OCI-M2 (cell line): ENCODE measurements at regions not wholly inside any gene's neighbourhood (a gene's known extent, or its start where the extent isn't known, plus 50 kb on each side); places are given as distances from the start of the nearest gene placed in this dataset.
"Not testable (repeated sequence)": the region's sequence is repeated elsewhere in the genome, so short reads cannot be mapped to it uniquely, and the experiment has no call there.

ENCODE experiments used
- DNase-seq: peaks from one replicate; lab custom pipeline; 2025; ENCODE audit not compliant: unreplicated experiment; lab: John Stamatoyannopoulos, UW

DNA sequence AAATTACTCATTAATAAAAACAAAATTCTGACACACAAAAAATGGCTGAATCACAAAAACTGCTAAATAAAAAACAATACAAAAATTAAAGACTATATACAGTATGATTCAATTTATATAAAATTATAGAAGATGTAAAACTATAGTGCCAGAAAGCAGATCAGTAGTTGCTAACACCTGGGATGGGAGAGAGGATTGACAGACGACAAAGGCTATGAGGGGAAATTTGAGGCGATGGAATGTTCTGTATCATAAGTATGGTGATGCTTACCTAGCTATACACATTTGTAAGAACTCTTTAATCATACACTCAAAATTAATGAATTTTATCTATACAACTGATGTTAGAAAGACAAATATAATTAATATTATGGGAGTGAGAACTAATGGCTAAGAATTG is 247.9 kb upstream of the GJE1 start:
- DNase-seq = no peak

DNA sequence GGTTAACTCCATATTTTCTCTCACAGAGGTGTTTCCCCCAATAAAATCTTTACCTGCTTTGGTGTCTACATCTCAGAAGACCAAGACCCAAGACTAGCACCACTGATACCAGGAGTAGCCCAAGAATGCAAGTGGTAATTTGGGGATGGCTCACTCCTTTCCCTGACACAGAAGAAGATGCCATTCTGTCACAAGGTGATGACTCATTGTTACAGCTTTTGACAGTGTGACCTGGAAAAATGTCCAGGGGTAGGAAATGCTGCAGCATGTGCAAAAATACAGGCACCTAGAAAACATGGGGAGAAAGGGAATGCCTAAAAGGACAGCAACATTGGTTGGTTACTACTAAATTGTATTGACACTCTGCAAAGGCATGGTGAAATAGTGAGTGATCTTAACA is 254.0 kb upstream of the GJE1 start:
- DNase-seq = no peak

DNA sequence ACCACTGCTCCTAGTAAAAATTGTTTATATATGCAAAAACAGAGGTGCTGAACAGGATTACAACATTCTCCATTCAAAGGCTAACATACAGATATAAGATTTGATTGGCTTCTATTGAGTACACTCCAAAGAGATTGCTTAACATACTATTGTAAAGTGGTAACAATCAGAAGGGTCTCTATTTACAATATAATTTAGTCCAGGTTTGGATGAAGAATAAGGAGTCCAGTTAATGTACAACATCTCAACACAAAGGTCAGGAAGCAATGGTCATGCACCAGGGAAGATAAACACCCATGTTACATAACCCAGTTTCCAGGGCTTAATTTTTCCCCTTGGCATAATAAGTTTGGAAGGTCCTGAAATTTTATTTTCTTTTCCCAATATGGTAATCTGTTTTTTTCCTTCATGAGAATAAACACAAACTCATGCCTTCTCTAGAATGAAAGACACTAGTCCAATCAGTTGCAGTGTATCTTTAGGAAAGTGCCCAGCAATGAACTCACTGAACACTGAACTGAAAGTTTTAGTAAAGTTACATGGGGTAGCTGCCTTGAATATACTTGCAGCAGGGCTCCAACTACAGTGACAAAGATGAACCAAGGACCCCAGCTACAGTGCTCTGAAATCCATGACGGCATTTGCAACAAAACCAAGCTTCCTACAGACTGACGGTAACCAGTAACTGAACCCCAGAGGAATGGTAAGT is 255.3 kb upstream of the GJE1 start:
- no peak for DNase-seq

DNA sequence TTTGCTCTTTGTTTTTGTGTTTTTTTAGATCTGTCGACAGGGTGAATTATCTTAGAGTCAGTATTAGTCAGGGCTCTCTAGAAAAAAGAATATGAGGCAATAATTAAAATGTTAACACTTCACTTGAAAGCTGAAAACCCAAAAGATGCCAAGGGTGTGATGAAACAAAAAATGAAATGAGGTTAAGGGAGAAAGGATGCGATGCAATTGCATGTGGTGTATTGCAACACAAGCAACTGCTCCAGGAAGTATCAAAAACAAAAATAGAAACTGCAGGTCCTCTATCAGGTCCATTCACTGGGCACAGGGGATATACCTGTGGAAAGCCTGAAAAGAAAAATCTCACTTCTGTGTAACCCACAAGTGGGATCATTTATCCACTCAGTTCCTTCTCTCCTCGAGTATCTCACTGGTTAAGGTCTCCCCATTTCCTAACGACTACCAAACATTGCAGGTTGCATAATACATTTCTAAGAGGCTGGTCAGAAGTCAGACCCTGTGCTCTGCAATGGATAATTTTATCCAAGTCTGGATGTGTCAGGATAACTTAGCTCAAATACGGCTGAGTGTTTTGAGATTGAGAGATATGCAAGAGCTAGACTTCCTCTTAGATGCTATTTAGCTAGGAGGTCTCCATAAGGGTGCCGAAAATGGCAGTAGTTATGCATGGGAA is 257.7 kb upstream of the GJE1 start:
- no peak for DNase-seq

DNA sequence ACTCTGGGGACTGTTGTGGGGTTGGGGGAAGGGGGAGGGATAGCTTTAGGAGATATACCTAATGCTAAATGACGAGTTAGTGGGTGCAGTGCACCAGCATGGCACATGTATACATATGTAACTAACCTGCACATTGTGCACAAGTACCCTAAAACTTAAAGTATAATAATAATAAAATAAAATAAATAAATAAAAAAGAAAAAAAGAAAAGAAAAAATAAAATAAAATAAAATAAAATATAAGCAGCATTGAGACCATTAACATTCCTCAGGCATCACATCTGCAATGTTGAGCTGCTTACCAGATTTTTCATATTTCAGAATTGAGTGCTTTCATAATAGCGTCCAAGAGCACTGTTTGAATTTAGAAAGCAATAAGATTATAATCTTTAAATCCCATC is 263.2 kb upstream of the GJE1 start:
- DNase-seq = not testable (repeated sequence)

DNA sequence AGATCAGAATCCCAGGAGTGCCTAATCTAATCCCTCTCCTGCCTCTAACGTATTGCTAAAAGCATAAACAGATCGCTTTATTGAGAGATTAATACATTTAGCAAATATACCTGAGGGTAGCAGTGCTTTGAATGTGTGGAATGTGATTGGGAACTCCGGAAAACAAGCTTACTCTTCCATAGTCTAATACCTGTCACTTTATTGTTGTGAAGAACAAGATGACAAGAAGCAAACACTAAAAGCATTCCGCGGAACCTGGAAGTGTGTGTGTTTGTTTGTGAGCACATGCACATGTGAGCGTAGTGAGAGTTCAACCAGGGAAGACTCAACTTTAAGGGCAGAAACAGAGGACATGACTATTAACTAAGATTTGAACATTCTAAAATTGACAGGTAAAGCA is 265.0 kb upstream of the GJE1 start:
- no peak for DNase-seq

DNA sequence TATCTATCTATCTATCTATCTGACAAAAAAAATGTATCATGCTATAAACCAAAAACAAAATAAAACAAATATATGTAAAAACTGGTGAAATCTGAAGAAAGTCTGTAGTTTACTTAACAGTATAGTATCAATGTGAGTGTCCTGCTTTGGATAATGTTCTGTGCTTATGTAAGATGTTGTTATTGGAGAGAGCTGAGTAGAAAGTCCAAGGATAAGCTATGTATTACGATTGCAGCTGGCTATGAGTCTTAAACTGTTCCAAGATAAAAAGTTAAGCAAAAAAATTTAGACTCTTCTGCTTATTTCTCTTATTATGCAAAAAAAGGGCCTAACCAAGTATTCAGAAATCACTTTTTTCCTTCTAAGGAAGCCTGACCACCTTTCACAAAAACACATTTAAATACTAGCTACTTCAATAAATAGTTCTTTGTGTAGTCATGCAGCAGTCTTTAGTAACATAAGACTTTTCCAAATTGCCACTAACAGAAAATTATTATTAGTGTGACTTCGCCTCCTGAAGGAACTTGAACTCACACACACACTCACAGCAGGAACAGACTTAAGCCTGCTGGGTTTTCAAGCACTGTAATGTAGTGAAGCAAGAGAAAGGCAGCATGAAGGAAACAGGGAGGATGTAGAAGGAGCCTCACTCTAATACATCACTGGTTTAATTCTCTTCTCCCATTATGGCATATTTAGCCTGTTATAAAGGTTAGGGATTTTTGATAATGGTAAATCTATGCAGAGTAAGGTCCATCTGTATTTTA is 265.8 kb upstream of the GJE1 start:
- DNase-seq = no peak

DNA sequence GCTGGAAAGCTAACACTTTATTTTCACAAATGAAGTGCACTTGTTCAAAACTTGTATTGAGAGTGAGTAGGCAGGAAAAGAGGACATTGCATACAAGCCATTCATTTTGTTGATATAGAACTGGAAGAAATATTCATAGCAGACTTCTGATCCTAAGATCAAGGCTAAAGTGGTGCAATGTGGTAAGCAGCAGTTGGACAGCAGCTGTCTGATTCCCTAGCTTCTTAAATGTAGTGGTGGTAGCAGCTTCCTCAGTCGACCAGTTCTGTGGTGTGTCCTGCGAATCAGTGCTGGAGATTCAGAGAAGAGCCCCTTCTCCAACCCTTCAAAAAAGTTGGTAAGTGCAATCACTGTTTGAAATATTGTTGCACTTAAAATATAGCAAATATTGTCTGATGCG is 281.7 kb upstream of the GJE1 start:
- no peak for DNase-seq

DNA sequence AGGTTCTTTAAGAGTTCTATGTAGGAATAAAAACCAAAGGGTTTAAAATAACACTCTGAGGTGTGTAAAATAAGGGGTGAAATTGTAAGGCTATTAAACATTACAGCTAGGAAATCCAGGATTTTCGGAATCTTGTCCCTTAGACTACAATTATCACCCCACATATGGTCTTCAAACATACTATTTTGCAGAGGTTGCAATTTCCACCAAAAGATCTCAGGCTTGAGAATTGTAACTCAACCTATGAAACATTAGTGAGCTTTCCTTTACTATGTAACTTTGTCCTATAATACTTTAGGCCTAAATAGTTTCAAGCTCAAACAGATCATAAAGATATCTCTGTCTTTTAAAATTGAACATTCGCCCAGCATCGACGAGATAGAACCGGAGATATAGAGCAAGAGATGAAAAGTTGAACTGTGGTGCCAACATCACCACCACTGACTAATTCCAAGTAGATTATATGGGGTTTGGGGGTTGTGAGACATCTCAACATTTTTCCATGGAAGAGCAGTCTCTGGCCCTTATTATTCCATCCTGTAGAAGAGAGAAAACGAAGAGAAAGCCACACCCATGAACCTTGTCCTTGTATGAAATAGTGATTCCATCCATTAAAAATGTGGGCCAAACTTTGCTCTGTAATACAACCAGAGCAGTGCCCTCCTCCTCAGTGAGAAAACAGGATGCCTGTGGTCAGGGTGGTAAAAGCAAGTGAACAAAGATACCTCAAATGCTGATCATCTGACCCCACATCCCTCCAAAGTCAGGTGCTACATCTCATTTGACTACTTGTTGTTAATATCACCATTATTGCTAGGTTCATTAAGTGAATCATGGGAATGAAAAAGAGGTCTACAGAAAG is 284.5 kb upstream of the GJE1 start:
- DNase-seq = no peak

DNA sequence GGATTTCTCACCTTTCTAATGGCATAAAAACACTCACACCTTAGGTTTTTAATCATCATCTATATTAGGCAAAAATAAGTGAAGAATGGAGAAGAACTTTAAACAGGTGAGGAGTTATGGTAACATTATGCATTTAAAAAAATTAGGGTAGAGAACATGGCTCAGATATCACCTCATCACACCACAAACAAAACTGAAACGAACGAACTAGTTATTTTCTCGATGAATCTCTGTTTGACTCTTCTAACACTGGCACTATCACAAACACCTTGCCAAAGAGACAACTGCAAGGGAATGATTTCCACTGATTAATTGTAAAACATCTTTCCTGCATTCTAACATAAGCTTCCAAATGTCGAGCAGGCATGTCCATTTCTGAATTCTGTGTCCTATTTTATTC is 286.1 kb upstream of the GJE1 start:
- DNase-seq = no peak

DNA sequence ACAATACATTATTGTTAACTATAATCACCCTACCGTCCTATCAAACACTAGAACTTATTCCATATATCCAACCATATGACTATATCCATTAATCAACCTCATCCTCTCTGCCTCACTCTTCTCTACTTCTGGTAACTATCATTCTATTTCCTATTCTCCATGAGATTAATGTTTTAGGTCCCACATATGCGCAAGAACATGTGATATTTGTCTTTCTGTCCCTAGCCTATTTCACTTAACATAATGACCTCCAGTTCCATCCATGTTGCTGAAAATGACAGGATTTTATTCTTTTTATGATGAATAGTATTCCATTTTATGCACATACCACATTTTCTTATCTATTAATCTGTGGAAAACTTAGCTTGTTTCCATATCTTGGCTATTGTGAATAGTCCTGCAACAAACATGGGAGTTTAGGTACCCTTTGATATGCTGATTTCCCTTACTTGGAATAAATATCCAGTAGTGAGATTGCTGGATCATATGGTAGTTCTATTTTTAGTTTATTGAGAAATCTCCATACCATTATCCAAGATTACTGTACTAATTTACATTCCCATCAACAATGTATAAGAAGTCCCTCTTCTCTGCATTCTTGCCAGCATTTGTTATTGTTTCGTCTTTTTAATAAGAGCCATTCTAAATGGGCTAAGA is 289.4 kb upstream of the GJE1 start:
- no peak for DNase-seq

DNA sequence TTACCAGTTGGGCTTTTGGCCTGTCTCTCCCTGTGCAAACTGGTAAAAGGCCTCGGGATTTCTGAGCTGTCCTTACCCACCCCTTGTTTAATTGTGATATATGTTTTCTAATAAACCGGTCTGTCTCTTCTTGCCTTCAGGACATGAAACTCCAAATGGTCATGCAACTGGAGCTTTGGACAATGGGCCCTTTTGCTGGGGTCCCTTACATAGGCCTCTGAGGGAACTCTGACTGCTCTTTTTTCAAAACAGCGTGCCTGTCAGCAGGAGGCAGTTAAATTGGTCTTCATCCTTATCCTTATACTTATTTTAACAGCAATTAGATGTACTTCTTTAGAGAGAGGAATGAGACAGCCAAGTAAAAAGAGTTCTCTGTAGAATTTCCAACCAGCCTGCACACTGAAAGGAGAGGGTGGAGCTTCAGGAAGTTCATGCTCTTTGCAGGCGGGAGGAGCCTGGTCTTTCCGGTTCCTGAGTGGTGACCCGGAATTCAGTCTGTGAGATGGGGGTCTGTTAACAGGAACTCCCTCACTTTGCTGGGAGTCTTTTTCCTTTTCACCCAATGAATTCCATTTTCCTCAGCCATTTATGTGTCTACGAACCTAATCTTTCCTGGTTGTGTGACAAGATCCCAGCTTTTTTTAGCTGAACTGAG is 299.6 kb upstream of the GJE1 start:
- no peak for DNase-seq

DNA sequence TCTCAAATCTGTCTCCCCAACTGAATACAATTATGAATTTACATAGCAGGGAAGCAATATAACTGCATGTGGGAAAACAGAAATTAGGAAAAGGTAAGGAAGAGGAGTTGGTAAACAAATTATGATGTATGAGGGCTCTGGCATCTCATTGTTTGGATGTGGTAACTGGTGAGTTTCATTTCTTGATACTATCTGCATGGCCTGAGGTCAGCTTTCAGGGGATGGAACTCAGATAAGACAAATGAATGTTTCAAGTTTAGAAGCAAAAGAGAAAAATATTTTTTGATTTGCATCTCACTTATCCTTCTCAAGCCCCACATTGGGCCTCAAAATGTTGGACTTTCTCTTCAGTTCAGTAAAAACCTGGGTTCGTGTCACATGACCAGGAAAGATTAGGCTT is 302.2 kb upstream of the GJE1 start:
- no peak for DNase-seq

DNA sequence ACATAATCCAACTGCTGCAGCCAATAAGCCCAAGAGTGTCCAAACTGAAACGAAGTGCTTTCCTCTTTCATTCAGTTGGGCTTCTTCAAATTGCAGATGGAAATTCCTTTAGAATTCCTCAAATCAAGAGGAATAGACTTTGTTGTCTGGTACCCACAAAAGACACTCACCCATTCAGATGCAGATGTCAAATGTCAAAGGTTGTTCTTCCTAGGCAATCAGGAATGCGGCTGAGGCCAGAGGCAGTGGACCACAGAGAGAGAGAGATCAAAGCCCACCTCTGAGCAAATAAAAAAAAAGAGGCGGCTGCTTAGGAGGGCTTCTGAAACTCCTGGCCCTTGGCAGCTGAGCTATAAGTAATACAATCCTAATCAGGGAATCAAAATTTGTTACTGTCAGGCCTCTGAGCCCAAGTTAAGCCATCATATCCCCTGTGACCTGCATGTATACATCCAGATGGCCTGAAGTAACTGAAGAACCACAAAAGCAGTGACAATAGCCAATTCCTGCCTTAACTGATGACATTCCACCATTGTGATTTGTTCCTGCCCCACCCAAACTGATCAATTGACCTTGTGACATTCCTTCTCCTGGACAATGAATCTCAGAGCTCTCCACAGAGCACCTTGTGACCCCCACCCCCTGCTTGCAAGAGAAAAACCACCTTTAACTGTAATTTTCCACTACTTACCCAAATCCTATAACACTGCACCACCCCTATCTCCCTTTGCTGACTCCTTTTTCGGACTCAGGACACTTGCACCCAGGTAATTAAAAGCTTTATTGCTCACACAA is 303.0 kb upstream of the GJE1 start:
- no peak for DNase-seq

DNA sequence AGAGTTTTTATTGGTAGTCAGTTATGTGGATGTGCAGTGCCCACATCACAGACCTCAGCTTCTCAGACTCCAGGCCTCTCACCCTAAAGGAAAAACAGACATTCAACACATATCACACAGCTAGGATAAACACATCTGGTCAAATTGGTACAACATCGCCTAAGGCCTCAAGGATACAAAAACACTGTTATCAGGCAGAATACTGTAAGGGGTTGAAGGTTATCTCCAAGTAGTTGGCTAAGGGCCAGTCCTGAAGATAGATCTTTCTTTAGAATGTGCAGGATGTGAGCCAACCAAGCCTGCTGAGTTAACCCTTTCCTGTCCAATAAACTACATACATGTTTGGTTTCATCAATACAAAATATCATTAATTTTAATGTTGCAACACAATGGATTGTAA is 308.4 kb upstream of the GJE1 start:
- DNase-seq = no peak

DNA sequence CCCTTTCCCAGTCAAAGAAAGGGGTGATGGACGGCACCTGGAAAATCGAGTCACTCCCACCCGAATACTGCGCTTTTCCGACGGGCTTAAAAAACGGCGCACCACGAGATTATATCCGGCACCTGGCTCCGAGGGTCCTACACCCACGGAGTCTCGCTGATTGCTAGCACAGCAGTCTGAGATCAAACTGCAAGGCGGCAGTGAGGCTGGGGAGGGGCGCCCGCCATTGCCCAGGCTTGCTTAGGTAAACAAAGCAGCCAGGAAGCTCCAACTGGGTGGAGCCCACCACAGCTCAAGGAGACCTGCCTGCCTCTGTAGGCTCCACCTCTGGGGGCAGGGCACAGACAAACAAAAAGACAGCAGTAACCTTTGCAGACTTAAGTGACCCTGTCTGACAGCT is 317.7 kb upstream of the GJE1 start:
- DNase-seq = not testable (repeated sequence)

DNA sequence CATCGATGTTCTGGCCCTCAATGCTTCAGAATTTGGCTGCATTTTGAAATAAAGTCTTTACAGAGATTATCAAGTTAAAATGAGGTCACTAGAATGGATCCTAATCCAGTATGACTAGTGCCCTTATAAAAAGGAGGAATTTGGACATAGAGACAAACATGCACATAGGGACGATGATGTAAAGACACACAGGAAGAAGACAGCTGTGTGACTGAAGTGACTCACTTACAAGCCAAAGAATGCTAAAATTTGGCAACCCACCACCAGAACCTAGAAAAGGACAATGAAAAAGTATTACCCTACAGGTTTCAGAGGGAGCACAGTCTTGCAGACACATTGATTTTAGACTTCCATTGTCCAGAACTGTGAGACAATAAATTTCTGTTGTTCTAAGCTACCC is 322.8 kb upstream of the GJE1 start:
- no peak for DNase-seq

DNA sequence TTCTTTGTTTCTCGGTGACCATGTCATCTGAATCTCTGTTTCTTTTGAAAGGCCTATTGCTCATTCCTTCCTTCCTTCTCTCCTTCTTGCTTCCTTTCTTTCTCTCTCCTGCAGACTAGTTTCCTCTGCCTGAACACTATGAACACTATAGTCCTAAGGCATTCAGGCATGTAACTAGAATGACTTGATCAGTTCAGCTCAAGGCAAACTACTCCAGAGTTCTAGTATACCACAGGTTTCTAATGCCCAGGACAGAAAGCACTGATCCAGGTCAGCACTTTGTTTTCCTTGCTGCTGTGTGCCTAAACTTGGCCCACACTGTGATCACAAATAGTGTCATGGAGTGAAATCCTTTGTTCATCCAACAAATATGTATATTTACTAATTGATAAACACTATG is 324.1 kb upstream of the GJE1 start:
- no peak for DNase-seq

DNA sequence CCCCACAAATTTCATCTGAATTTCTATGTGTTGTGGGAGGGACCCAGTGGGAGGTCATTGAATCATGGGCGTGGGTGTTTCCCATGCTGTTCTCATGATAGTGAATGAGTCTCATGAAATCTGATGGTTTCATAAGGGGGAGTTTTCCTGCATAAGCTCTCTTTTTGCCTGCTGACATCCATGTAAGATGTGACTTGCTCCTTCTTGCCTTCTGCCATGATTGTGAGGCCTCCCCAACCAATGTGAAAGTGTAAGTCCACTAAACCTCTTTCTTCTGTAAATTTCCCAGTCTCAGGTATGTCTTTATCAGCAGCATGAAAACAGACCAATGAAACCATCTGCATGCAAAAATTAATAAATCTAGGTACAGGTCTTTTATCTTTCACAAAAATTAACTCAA is 331.8 kb upstream of the GJE1 start:
- not testable (repeated sequence) for DNase-seq

DNA sequence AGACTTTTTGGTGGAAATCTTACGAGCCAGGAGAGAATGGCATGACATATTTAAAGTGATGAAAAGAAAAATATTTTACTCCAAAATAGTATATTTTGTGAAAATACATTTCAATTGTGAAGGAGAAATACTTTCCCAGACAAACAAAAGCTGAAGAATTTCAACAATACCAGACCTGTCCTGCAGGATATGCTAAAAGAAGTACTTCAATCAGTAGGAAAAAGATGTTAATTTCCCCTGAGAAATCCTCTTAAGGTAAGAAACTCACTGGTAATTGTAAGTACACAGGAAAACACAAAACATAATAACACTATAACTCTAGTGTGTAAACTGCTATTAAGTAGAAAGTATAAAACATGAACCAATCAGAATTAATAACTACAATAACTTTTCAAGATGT is 341.8 kb upstream of the GJE1 start:
- DNase-seq = no peak
